ENCODE measurements at regions not wholly inside any gene's neighbourhood (a gene's known extent, or its start where the extent isn't known, plus 50 kb on each side); places are given as distances from the start of the nearest gene placed in this dataset.
A peak's percentile ranks its signal among the peaks of the same experiment; 100 is the strongest.

DNA sequence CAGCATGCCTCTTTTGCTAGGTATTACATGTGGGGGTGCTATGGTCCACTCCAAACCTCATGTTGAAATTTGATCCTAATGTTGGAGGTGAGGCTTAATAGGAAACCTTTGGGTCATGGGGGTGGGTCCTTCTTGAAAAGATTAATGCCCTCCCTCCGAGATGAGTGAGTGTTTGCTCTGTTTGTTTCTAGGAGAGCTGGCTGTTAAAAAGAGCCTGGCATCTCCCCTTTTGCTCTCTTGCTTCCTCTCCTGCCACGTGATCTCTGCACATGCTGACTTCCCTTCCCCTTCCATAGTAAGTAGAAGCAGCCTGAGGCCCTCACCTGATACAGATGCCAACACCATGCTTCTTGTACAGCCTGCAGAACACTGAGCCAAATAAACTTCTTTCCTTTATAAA lies 104.5 kb downstream of the FAT3 start:
- Histone ChIP-seq H3K36me3 (ENCODE audit: insufficient read depth) (no peaks in the 10 kb centered on the region), H3K79me2 (ENCODE audit: insufficient read depth, low read depth) (no peaks in the 10 kb centered on the region), H3K4me1 (ENCODE audit: low read depth, poor library complexity, severe bottlenecking) (peaks cover 30% of the 10 kb centered on the region), H4K20me1 (ENCODE audit: insufficient read depth) (no peaks in the 10 kb centered on the region), H3K27me3 (ENCODE audit: insufficient read depth, low read depth) (no peaks in the 10 kb centered on the region), H3K9ac (no peak overlapping the region), H3K4me3 (IDR thresholded peaks at IDR 0.05; ENCODE audit: insufficient read depth, low read depth, low read length) (no peak overlapping the region), H2AFZ (ENCODE audit: low read depth) (no peak overlapping the region), H3K4me2 (no peak overlapping the region), H3K27ac (no peak overlapping the region)
- TF ChIP-seq, protein P1, sequence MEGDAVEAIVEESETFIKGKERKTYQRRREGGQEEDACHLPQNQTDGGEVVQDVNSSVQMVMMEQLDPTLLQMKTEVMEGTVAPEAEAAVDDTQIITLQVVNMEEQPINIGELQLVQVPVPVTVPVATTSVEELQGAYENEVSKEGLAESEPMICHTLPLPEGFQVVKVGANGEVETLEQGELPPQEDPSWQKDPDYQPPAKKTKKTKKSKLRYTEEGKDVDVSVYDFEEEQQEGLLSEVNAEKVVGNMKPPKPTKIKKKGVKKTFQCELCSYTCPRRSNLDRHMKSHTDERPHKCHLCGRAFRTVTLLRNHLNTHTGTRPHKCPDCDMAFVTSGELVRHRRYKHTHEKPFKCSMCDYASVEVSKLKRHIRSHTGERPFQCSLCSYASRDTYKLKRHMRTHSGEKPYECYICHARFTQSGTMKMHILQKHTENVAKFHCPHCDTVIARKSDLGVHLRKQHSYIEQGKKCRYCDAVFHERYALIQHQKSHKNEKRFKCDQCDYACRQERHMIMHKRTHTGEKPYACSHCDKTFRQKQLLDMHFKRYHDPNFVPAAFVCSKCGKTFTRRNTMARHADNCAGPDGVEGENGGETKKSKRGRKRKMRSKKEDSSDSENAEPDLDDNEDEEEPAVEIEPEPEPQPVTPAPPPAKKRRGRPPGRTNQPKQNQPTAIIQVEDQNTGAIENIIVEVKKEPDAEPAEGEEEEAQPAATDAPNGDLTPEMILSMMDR (conservative IDR thresholded peaks at IDR 0.05; ENCODE audit: low read depth, low read length): no peak

DNA sequence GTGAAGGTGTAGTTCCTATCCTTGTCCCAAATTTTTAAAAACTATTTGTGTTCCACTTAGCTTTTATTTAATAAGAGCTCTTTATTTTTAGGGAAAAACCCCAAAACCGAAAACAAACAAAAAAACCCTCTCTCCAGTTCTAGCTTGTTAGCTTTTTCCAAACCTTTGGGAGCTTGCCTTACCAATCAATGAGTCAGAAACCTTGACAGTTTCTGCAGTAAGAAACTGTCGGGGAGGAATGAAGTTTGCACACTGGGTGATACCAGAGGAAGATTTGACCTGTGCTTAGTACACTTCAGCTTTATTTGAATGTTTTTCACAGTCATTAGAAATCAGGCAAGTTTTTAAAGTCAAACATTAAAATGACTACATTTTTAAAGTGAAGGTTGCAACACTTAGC lies 105.0 kb downstream of the FAT3 start:
- H3K4me3 ChIP-seq (IDR thresholded peaks at IDR 0.05; ENCODE audit: insufficient read depth, low read depth, low read length): no peak overlapping the region
- H3K4me1 ChIP-seq (ENCODE audit: low read depth, poor library complexity, severe bottlenecking): peaks cover 29% of the 10 kb centered on the region
- no peaks in the 10 kb centered on the region for H3K79me2 ChIP-seq (ENCODE audit: insufficient read depth, low read depth)
- H2AFZ ChIP-seq (ENCODE audit: low read depth): peak overlapping the region; percentile 37
- H3K4me2 ChIP-seq: peak overlapping the region; percentile 58
- no peaks in the 10 kb centered on the region for H3K27me3 ChIP-seq (ENCODE audit: insufficient read depth, low read depth)
- H4K20me1 ChIP-seq (ENCODE audit: insufficient read depth): no peaks in the 10 kb centered on the region
- no peaks in the 10 kb centered on the region for H3K36me3 ChIP-seq (ENCODE audit: insufficient read depth)
- H3K27ac ChIP-seq: peak overlapping the region; percentile 67
- TF ChIP-seq, protein P1 (conservative IDR thresholded peaks at IDR 0.05; ENCODE audit: low read depth, low read length): no peak
- peak overlapping the region; percentile 28; the same call in 1 of the 2 replicates for H3K9ac ChIP-seq

DNA sequence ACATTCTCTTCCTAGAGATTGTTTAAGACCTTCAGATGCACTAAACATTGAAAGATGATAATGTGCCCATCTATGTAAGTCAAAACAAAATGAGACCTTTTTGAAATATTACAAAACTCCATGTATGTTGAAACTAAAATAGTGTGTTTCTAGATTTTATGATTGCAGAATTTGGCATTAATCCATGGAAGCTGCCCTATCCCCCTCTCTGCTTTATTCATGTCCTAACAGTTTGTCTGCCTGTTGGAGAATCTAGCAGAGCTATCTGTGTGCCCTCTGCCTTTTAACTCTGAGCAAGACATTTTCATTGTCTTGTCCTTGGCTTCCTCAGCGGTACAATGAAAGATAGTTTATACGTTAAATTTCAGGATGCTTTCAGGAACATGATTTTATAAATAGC lies 105.5 kb downstream of the FAT3 start:
- Histone ChIP-seq H2AFZ (ENCODE audit: low read depth) (peak overlapping the region; percentile 37), H3K27ac (peak overlapping the region; percentile 67), H3K9ac (peak overlapping the region; percentile 28; the same call in 1 of the 2 replicates), H3K4me1 (ENCODE audit: low read depth, poor library complexity, severe bottlenecking) (peaks cover 29% of the 10 kb centered on the region), H3K4me3 (IDR thresholded peaks at IDR 0.05; ENCODE audit: insufficient read depth, low read depth, low read length) (no peak overlapping the region), H3K4me2 (peak overlapping the region; percentile 58), H3K79me2 (ENCODE audit: insufficient read depth, low read depth) (no peaks in the 10 kb centered on the region), H3K27me3 (ENCODE audit: insufficient read depth, low read depth) (no peaks in the 10 kb centered on the region), H3K36me3 (ENCODE audit: insufficient read depth) (no peaks in the 10 kb centered on the region), H4K20me1 (ENCODE audit: insufficient read depth) (no peaks in the 10 kb centered on the region)
- TF ChIP-seq, protein P1 (conservative IDR thresholded peaks at IDR 0.05; ENCODE audit: low read depth, low read length): no peak

DNA sequence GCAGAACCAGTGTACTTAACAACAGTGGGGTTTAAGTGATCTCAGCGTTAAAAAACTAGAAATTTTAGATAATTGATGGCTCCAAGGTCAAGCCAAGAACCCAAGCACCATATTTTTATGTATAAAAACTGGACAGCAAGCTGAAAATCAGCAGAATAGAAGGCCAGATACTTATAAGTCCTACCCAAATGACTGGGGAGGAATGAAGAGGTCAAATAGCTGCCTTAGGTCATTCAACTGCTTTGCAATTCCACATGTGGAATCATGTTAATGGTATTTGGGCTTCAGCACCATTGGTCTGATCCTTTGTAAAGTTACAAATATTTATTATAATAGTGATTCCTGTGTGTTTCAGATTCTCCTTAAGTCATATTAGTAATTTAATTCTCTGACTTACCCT lies 108.4 kb downstream of the FAT3 start:
- H3K27ac ChIP-seq: no peak overlapping the region
- H3K9ac ChIP-seq: no peak overlapping the region
- H3K4me2 ChIP-seq: no peak overlapping the region
- no peaks in the 10 kb centered on the region for H3K79me2 ChIP-seq (ENCODE audit: insufficient read depth, low read depth)
- H3K36me3 ChIP-seq (ENCODE audit: insufficient read depth): no peaks in the 10 kb centered on the region
- no peak overlapping the region for H2AFZ ChIP-seq (ENCODE audit: low read depth)
- no peaks in the 10 kb centered on the region for H3K27me3 ChIP-seq (ENCODE audit: insufficient read depth, low read depth)
- peaks cover 29% of the 10 kb centered on the region for H3K4me1 ChIP-seq (ENCODE audit: low read depth, poor library complexity, severe bottlenecking)
- TF ChIP-seq, protein P1 (conservative IDR thresholded peaks at IDR 0.05; ENCODE audit: low read depth, low read length): no peak
- no peaks in the 10 kb centered on the region for H4K20me1 ChIP-seq (ENCODE audit: insufficient read depth)
- H3K4me3 ChIP-seq (IDR thresholded peaks at IDR 0.05; ENCODE audit: insufficient read depth, low read depth, low read length): no peak overlapping the region
